Right atrium auricular region (tissue), 2 donors: ENCODE measurements at regions not wholly inside any gene's neighbourhood (a gene's known extent, or its start where the extent isn't known, plus 50 kb on each side); places are given as distances from the start of the nearest gene placed in this dataset.
A peak's percentile ranks its signal among the peaks of the same experiment; 100 is the strongest.

Source experiments
- DNase-seq: peaks from one replicate; pipeline ENCODE4 v3.0.0-alpha.2; 2019; ENCODE audit warnings: low spot score
- H3K27ac ChIP-seq, 2 donors: fragments of 200-600 bp; sonication (generic); 1 replicate in 1 of 2; 2 replicates in 1 of 2; pipeline ENCODE4 v1.5.1; 2016 to 2019
- H3K27me3 ChIP-seq, 2 donors: fragments of 200-600 bp; sonication (generic); one replicate each; pipeline versions ENCODE4 v1.5.1 to v1.6.0; 2017 to 2019
- H3K36me3 ChIP-seq: fragments of 200-600 bp; sonication (generic); one replicate; pipeline ENCODE4 v1.5.1; 2016
- H3K4me1 ChIP-seq, 2 donors: fragments of 200-600 bp; sonication (generic); one replicate each; pipeline versions ENCODE4 v1.5.1 to v1.6.0; 2017 to 2019
- H3K4me3 ChIP-seq, 2 donors: fragments of 200-600 bp; sonication (generic); 1 replicate in 1 of 2; 2 replicates in 1 of 2; pipeline ENCODE4 v1.5.1; 2017 to 2019; ENCODE audit warnings: mild to moderate bottlenecking in 1 of 2, moderate library complexity in 1 of 2
- H3K9me3 ChIP-seq, 2 donors: fragments of 200-600 bp; sonication (generic); one replicate each; pipeline ENCODE4 v1.5.1; 2019
- CTCF ChIP-seq, 2 donors: fragments of 200-600 bp; sonication (generic); IDR thresholded peaks; one replicate each; pipeline ENCODE4 v1.5.1; 2019; ENCODE audit warnings: antibody characterized with exemption in 2 of 2

- H3K27ac ChIP-seq: peak overlapping the region in 1 of 2 donors; percentile 56
- H3K4me3 ChIP-seq: no peak overlapping the region
- H3K9me3 ChIP-seq: no peaks in the 10 kb centered on the region
- H3K27me3 ChIP-seq: no peaks in the 10 kb centered on the region
- no peak for TF ChIP-seq CTCF (IDR thresholded peaks at IDR 0.05)
- H3K36me3 ChIP-seq: no peaks in the 10 kb centered on the region
- DNase-seq: no peak
- peaks cover 0 to 39% of the 10 kb centered on the region in 2 donors for H3K4me1 ChIP-seq
Measured at GRCh38 chr5:171577042-171577758, 157.8 kb downstream of the FGF18 start.

GRCh38 chr5:171578049-171578828 is 158.8 kb downstream of the FGF18 start:
- H3K4me1 ChIP-seq: peaks cover 0 to 39% of the 10 kb centered on the region in 2 donors

GRCh38 chr5:171578829-171579491 is 159.5 kb downstream of the FGF18 start:
- Histone ChIP-seq H3K4me1 (peaks cover 0 to 34% of the 10 kb centered on the region in 2 donors), H3K36me3 (no peaks in the 10 kb centered on the region), H3K27ac (peak overlapping the region; percentile 6 to 56), H3K4me3 (no peak overlapping the region), H3K27me3 (no peaks in the 10 kb centered on the region), H3K9me3 (no peaks in the 10 kb centered on the region)
- no peak for TF ChIP-seq CTCF (IDR thresholded peaks at IDR 0.05)
- peak; percentile 85 for DNase-seq

More at GRCh38 chr5:171578049-171578828, 158.8 kb downstream of the FGF18 start:
- no peak for TF ChIP-seq CTCF (IDR thresholded peaks at IDR 0.05)
- Histone ChIP-seq H3K27me3 (no peaks in the 10 kb centered on the region), H3K9me3 (no peaks in the 10 kb centered on the region), H3K4me3 (no peak overlapping the region), H3K36me3 (no peaks in the 10 kb centered on the region), H3K27ac (peak overlapping the region; percentile 6 to 56)
- peak; percentile 75 for DNase-seq

- no peaks in the 10 kb centered on the region for H3K9me3 ChIP-seq
- peak overlapping the region in 1 of 2 donors; percentile 18 for H3K27ac ChIP-seq
- TF ChIP-seq CTCF (IDR thresholded peaks at IDR 0.05): no peak
- no peaks in the 10 kb centered on the region for H3K36me3 ChIP-seq
- H3K4me3 ChIP-seq: no peak overlapping the region
- H3K4me1 ChIP-seq: peaks cover 0 to 34% of the 10 kb centered on the region in 2 donors
- no peak for DNase-seq
- H3K27me3 ChIP-seq: no peaks in the 10 kb centered on the region
Measured at GRCh38 chr5:171579976-171580411, 160.5 kb downstream of the FGF18 start.

- no peak overlapping the region for H3K4me3 ChIP-seq
- H3K4me1 ChIP-seq: peaks cover 0 to 34% of the 10 kb centered on the region in 2 donors
- H3K27me3 ChIP-seq: no peaks in the 10 kb centered on the region
- no peaks in the 10 kb centered on the region for H3K9me3 ChIP-seq
- no peaks in the 10 kb centered on the region for H3K36me3 ChIP-seq
- no peak for TF ChIP-seq CTCF (IDR thresholded peaks at IDR 0.05)
- no peak for DNase-seq
- H3K27ac ChIP-seq: peak overlapping the region in 1 of 2 donors; percentile 18
Measured at GRCh38 chr5:171580502-171581265, 161.2 kb downstream of the FGF18 start.
